OCI-LY1 (cell line): ENCODE measurements at regions not wholly inside any gene's neighbourhood (a gene's known extent, or its start where the extent isn't known, plus 50 kb on each side); places are given as distances from the start of the nearest gene placed in this dataset.

Experiments
- H2AFZ ChIP-seq: fragments of 200-600 bp; sonication (generic), shearing (Covaris generic); 2 replicates; pipeline ENCODE4 v1.6.0; 2014; ENCODE audit warnings: antibody characterized with exemption, mild to moderate bottlenecking, low read length
- H3F3A ChIP-seq: fragments of 200-600 bp; sonication (generic), shearing (Covaris generic); 2 replicates; pipeline ENCODE4 v1.6.0; 2014; ENCODE audit warnings: mild to moderate bottlenecking, antibody characterized with exemption, low read length, moderate library complexity; ENCODE audit not compliant: insufficient read depth
- H3K27ac ChIP-seq: fragments of 200-600 bp; sonication (generic); 2 replicates; pipeline ENCODE4 v1.5.1; 2014; ENCODE audit warnings: low read length, mixed run types, mild to moderate bottlenecking, low read depth; ENCODE audit not compliant: poor library complexity, severe bottlenecking
- H3K27me3 ChIP-seq: fragments of 200-600 bp; sonication (generic); 2 replicates; pipeline ENCODE4 v1.6.0; 2014; ENCODE audit warnings: antibody characterized with exemption, mild to moderate bottlenecking, low read length, moderate library complexity; ENCODE audit not compliant: insufficient read depth
- H3K36me3 ChIP-seq: fragments of 200-600 bp; sonication (generic); 2 replicates; pipeline ENCODE4 v1.6.1; 2014; ENCODE audit warnings: mild to moderate bottlenecking, antibody characterized with exemption, low read length, moderate library complexity, mixed read lengths; ENCODE audit not compliant: insufficient read depth
- H3K4me1 ChIP-seq: fragments of 200-600 bp; sonication (generic); 2 replicates; pipeline ENCODE4 v1.5.1; 2014; ENCODE audit warnings: mild to moderate bottlenecking, low read length, moderate library complexity; ENCODE audit not compliant: insufficient read depth, severe bottlenecking
- H3K4me2 ChIP-seq: fragments of 200-600 bp; sonication (generic), shearing (Covaris generic); 2 replicates; pipeline ENCODE4 v1.6.1; 2014; ENCODE audit warnings: low read length
- H3K4me3 ChIP-seq: fragments of 200-600 bp; sonication (generic); 2 replicates; pipeline ENCODE4 v1.5.1; 2014; ENCODE audit warnings: low read length, low read depth, mild to moderate bottlenecking, mixed read lengths; ENCODE audit not compliant: poor library complexity, severe bottlenecking
- H3K79me2 ChIP-seq: fragments of 200-600 bp; shearing (Covaris generic); 2 replicates; pipeline ENCODE4 v1.6.1; 2016; ENCODE audit warnings: mixed run types, low read length, mixed read lengths; ENCODE audit not compliant: insufficient read depth
- H3K9ac ChIP-seq: fragments of 200-600 bp; sonication (generic), shearing (Covaris generic); 2 replicates; pipeline ENCODE4 v1.6.1; 2014; ENCODE audit warnings: mild to moderate bottlenecking, low read length, mixed read lengths
- H3K9me2 ChIP-seq: fragments of 200-600 bp; sonication (generic), shearing (Covaris generic); 2 replicates; pipeline ENCODE4 v1.6.1; 2014; ENCODE audit warnings: low read depth, mild to moderate bottlenecking, low read length, mixed read lengths
- H3K9me3 ChIP-seq: fragments of 200-600 bp; shearing (Covaris generic); 2 replicates; pipeline ENCODE4 v1.6.1; 2014; ENCODE audit warnings: low read length, mixed read lengths
- H4K20me1 ChIP-seq: fragments of 200-600 bp; sonication (generic), shearing (Covaris generic); 2 replicates; pipeline ENCODE4 v1.6.0; 2016; ENCODE audit warnings: mild to moderate bottlenecking, low read length; ENCODE audit not compliant: insufficient read depth
- CTCF ChIP-seq: fragments of 200-600 bp; sonication (generic), shearing (Covaris generic); IDR thresholded peaks from 2 replicates; pipeline ENCODE4 v1.5.1; 2017; ENCODE audit warnings: mild to moderate bottlenecking, antibody characterized with exemption, low read length, moderate library complexity, mixed read lengths
- EZH2 ChIP-seq: fragments of 200-600 bp; sonication (generic), shearing (Covaris generic); IDR thresholded peaks from 2 replicates; pipeline ENCODE4 v1.8.0; 2017; ENCODE audit warnings: borderline replicate concordance, mixed run types, mild to moderate bottlenecking, antibody characterized with exemption, low read length, moderate library complexity, mixed read lengths

DNA sequence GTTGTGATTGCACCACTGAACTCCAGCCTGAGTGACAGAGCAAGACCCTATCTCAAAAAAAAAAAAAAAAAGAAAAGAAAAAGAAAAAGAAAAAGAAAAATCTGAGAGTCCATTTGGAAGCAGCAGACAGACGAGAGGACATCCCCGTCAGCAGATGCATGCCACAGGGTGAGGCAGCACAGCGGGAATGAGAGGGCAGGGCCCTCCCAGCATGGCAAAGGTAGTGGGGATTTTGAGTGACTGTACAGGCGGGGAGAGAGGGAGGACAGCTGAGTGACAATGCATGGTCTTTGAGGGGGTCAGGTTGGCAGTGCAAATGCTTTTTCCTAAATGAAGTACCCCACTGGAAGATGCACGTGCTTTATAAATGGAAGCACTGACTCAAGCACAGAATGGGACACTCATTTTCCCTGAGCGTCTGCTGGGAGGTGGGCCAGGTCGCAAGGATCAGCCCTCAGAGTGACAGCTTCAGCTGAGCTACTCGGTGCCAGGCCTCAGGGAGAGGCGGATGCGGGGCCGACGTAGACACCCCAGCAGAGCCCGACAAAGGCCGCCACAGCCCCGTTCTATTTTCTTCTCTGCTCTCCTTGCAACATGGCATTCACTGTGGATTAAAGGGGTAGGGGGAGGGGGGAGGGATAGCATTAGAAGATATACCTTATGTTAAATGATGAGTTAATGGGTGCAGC lies 113.5 kb downstream of the SHANK2 start:
- no peak overlapping the region for H3K9ac ChIP-seq

GRCh38 chr11:71137376-71137775 lies 115.0 kb downstream of the SHANK2 start:
- H3K36me3 ChIP-seq: no peaks in the 10 kb centered on the region
- TF ChIP-seq CTCF (no peak), EZH2 (no peak)
- no peak overlapping the region for H2AFZ ChIP-seq
- no peaks in the 10 kb centered on the region for H3K9me3 ChIP-seq
- H3K4me3 ChIP-seq: no peak overlapping the region
- H3K79me2 ChIP-seq: no peaks in the 10 kb centered on the region
- H3K27me3 ChIP-seq: no peaks in the 10 kb centered on the region
- no peak overlapping the region for H3K4me2 ChIP-seq
- no peak overlapping the region for H3K9ac ChIP-seq
- H3K9me2 ChIP-seq: no peaks in the 10 kb centered on the region
- no peak overlapping the region for H3K27ac ChIP-seq
- H3F3A ChIP-seq: no peaks in the 10 kb centered on the region
- no peaks in the 10 kb centered on the region for H3K4me1 ChIP-seq
- no peaks in the 10 kb centered on the region for H4K20me1 ChIP-seq

More for the DNA sequence above, 113.5 kb downstream of the SHANK2 start:
- no peak overlapping the region for H3K4me2 ChIP-seq
- H3K9me3 ChIP-seq: no peaks in the 10 kb centered on the region
- H2AFZ ChIP-seq: no peak overlapping the region
- H3K4me3 ChIP-seq: no peak overlapping the region
- no peaks in the 10 kb centered on the region for H3K36me3 ChIP-seq
- no peaks in the 10 kb centered on the region for H3K79me2 ChIP-seq
- H3K9me2 ChIP-seq: no peaks in the 10 kb centered on the region
- H3K27ac ChIP-seq: no peak overlapping the region
- no peaks in the 10 kb centered on the region for H3F3A ChIP-seq
- TF ChIP-seq CTCF (no peak), EZH2 (no peak)
- H3K4me1 ChIP-seq: no peaks in the 10 kb centered on the region
- no peaks in the 10 kb centered on the region for H3K27me3 ChIP-seq
- no peaks in the 10 kb centered on the region for H4K20me1 ChIP-seq

DNA sequence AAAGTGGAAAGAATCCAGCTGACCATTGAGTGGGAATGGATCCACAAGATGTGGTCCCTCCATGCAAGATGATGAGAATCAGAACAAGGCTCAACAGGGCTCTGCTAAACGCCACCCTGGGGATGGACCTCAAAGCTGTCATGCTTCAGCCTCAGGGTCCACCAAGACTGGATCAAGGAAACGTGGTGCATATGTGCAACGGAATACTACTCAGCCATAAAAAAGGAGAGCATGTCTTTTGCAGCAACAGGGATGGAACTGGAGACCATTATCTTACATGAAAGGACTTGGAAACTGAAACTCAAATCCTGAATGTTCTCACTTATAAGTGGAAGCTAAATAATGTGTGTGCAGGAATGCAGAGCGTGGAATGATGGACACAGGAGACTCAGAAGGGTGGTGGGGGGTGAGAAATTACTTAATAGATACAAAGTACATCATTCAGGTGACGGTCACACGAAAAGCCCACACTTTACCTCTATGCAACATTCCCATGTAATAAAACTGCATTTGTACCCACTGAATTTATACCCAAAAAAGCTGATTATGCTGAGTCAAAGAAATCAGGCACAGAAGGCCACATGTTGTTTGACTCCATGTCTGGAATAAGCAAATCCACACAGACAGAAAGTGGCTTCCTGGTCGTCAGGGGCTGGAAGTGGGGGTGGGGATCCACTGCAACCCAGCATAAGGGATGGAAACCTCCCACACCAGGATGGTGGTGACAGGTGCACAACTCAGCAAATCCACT lies 116.1 kb downstream of the SHANK2 start:
- H3K9me3 ChIP-seq: no peaks in the 10 kb centered on the region
- H2AFZ ChIP-seq: no peak overlapping the region
- no peak overlapping the region for H3K4me2 ChIP-seq
- TF ChIP-seq EZH2 (no peak), CTCF (no peak)
- no peaks in the 10 kb centered on the region for H3K79me2 ChIP-seq
- no peak overlapping the region for H3K27ac ChIP-seq
- no peaks in the 10 kb centered on the region for H3F3A ChIP-seq
- no peak overlapping the region for H3K9ac ChIP-seq
- no peak overlapping the region for H3K4me3 ChIP-seq
- H3K9me2 ChIP-seq: no peaks in the 10 kb centered on the region
- no peaks in the 10 kb centered on the region for H3K36me3 ChIP-seq
- H3K27me3 ChIP-seq: no peaks in the 10 kb centered on the region
- no peaks in the 10 kb centered on the region for H3K4me1 ChIP-seq
- no peaks in the 10 kb centered on the region for H4K20me1 ChIP-seq
